Endothelial cell of umbilical vein (primary cell): ENCODE measurements at regions not wholly inside any gene's neighbourhood (a gene's known extent, or its start where the extent isn't known, plus 50 kb on each side); places are given as distances from the start of the nearest gene placed in this dataset.

ENCODE experiments used
- BruUV-seq: library from RNA; stranded (reverse); fragments of 400-500 nt; replicated peaks from 2 replicates; lab custom pipeline; 2021; lab: Mats Ljungman, UMichigan
- CTCF ChIA-PET: fragments of 300-600, 350-600 bp; sonication (Branson Sonifier 250); formaldehyde crosslinking; loops from one replicate; lab custom pipeline; 2021; ENCODE audit warnings: antibody characterized with exemption, inconsistent platforms; lab: Charles Lee
- POLR2A ChIA-PET: fragments of 300-600, 350-600 bp; sonication (Branson Sonifier 250); formaldehyde crosslinking; loops from one replicate; lab custom pipeline; 2021; ENCODE audit warnings: antibody characterized with exemption, inconsistent platforms; lab: Charles Lee
- DNase-seq: peaks from one replicate; pipeline ENCODE4 v3.0.0-alpha.2; 2011; ENCODE audit warnings: low read depth, low spot score
- FAIRE-seq: peaks from 2 replicates; lab custom pipeline; 2011; peaks lifted over from hg19 to GRCh38; lab: Jason Lieb, UNC
- H2AFZ ChIP-seq: 2 replicates; pipeline ENCODE4 v1.6.0; 2012; ENCODE audit warnings: low read depth, low read length, control low read depth, inconsistent platforms
- H3K27ac ChIP-seq: 2 replicates; pipeline ENCODE4 v1.5.1; 2011; ENCODE audit warnings: low read depth, mild to moderate bottlenecking, control low read depth, low read length, moderate library complexity; ENCODE audit not compliant: insufficient read depth
- H3K27me3 ChIP-seq, 2 experiments: 2 replicates each; pipeline versions ENCODE4 v1.6.0 to v1.6.1; 2011; ENCODE audit warnings: low read length in 2 of 2, mixed read lengths in 1 of 2; ENCODE audit not compliant: control insufficient read depth in 2 of 2, insufficient read depth in 2 of 2
- H3K36me3 ChIP-seq, 2 experiments: 2 replicates in 1 of 2; 3 replicates in 1 of 2; pipeline ENCODE4 v1.5.1; 2011; ENCODE audit warnings: low read length in 2 of 2, mild to moderate bottlenecking in 1 of 2, moderate library complexity in 1 of 2; ENCODE audit not compliant: control insufficient read depth in 2 of 2, insufficient read depth in 2 of 2; ENCODE audit errors: extremely low read depth in 1 of 2
- H3K4me1 ChIP-seq: 3 replicates; pipeline ENCODE4 v1.5.1; 2011; ENCODE audit warnings: mild to moderate bottlenecking, low read length; ENCODE audit not compliant: control insufficient read depth, insufficient read depth; ENCODE audit errors: extremely low read depth
- H3K4me2 ChIP-seq: 2 replicates; pipeline ENCODE4 v1.6.1; 2011; ENCODE audit warnings: low read length, control low read depth, mixed read lengths; ENCODE audit not compliant: insufficient read depth
- H3K4me3 ChIP-seq, 3 experiments: fragments of 200-600 bp in 1 of 3; sonication (generic), shearing (Covaris generic) in 1 of 3; replicated peaks in 1 of 3; 2 replicates each; pipeline ENCODE4 v1.5.1; 2011 to 2016; ENCODE audit warnings: control low read depth in 3 of 3, low read length in 3 of 3, mild to moderate bottlenecking in 2 of 3, inconsistent platforms in 1 of 3, low read depth in 1 of 3, moderate library complexity in 1 of 3; ENCODE audit not compliant: insufficient read depth in 1 of 3
- H3K79me2 ChIP-seq: 2 replicates; pipeline ENCODE4 v1.6.0; 2012; ENCODE audit warnings: low read length, inconsistent platforms; ENCODE audit not compliant: control insufficient read depth, insufficient read depth
- H3K9ac ChIP-seq: replicated peaks from 2 replicates; pipeline ENCODE3; 2011; ENCODE audit warnings: low read length, control low read depth; ENCODE audit not compliant: insufficient read depth; ENCODE audit errors: extremely low read depth
- H3K9me1 ChIP-seq: replicated peaks from 3 replicates; pipeline ENCODE4 v1.6.0; 2011; ENCODE audit warnings: mild to moderate bottlenecking, low read length; ENCODE audit not compliant: control insufficient read depth, insufficient read depth; ENCODE audit errors: extremely low read depth
- H3K9me3 ChIP-seq: replicated peaks from 2 replicates; pipeline ENCODE4 v1.5.1; 2012; ENCODE audit warnings: low read length, inconsistent platforms; ENCODE audit not compliant: control insufficient read depth, insufficient read depth
- H4K20me1 ChIP-seq: replicated peaks from 2 replicates; pipeline ENCODE3; 2011; ENCODE audit warnings: mild to moderate bottlenecking, low read length; ENCODE audit not compliant: control insufficient read depth, insufficient read depth; ENCODE audit errors: extremely low read depth
- EZH2 ChIP-seq: IDR thresholded peaks from 2 replicates; pipeline ENCODE4 v1.6.1; 2012; ENCODE audit warnings: borderline replicate concordance, low read depth, mild to moderate bottlenecking, moderate library complexity, low read length, inconsistent platforms; ENCODE audit not compliant: severe bottlenecking
- FOS ChIP-seq: IDR thresholded peaks from 2 replicates; pipeline ENCODE4 v1.6.1; 2011; ENCODE audit warnings: mild to moderate bottlenecking, low read length, moderate library complexity, borderline replicate concordance; ENCODE audit not compliant: insufficient read depth
- GATA2 ChIP-seq: IDR thresholded peaks from 2 replicates; pipeline ENCODE4 v1.7.0; 2011; ENCODE audit warnings: low read depth, mild to moderate bottlenecking, moderate library complexity, mixed read lengths, low read length; ENCODE audit not compliant: insufficient read length, insufficient read depth
- JUN ChIP-seq: IDR thresholded peaks from 2 replicates; pipeline ENCODE4 v1.6.1; 2011; ENCODE audit warnings: borderline replicate concordance, low read depth; ENCODE audit not compliant: insufficient read length, insufficient read depth
- MAX ChIP-seq: IDR thresholded peaks from 2 replicates; pipeline ENCODE4 v1.6.1; 2011; ENCODE audit not compliant: insufficient read depth, insufficient read length
- MYC ChIP-seq: IDR thresholded peaks from one replicate; pipeline ENCODE4 v1.6.1; 2011; ENCODE audit warnings: mild to moderate bottlenecking, low read depth, low read length
- POLR2A ChIP-seq: IDR thresholded peaks from 2 replicates; pipeline ENCODE4 v1.6.1; 2012; ENCODE audit warnings: low read depth, mild to moderate bottlenecking, control low read depth, low read length
- POLR2AphosphoS5 ChIP-seq: IDR thresholded peaks from 2 replicates; pipeline ENCODE4 v1.6.1; 2012; ENCODE audit warnings: low read depth, mild to moderate bottlenecking, control low read depth, low read length, moderate library complexity; ENCODE audit not compliant: insufficient read depth
- dilution Hi-C: fragments of 300-500 bp; cut with MboI; formaldehyde crosslinking; loops from one replicate; pipeline ENCODE4 v1.15.0; 2019; ENCODE audit warnings: low sequenced_read_pairs; ENCODE audit not compliant: extremely low pct_ligation_motif_present
- intact Hi-C: fragments of 100-400 bp; cut with micrococcal nuclease; formaldehyde crosslinking; loops from one replicate; pipeline ENCODE4 v1.10.0; 2022
- TF ChIP-seq, protein P1 (sequence below), 2 donors: IDR thresholded peaks; 1 replicate in 1 of 2; 2 replicates in 1 of 2; pipeline ENCODE4 v1.5.1; 2011; ENCODE audit warnings: low read length in 2 of 2, mild to moderate bottlenecking in 2 of 2, moderate library complexity in 2 of 2, control low read depth in 1 of 2, inconsistent platforms in 1 of 2, low read depth in 1 of 2; ENCODE audit not compliant: insufficient read depth in 1 of 2; ENCODE audit errors: extremely low read depth in 1 of 2

GRCh38 chr12:131316388-131316787 lies 362.7 kb downstream of the ADGRD1 start:
- H3K4me2 ChIP-seq = no peak overlapping the region
- TF ChIP-seq MYC = no peak
- TF ChIP-seq, protein P1, sequence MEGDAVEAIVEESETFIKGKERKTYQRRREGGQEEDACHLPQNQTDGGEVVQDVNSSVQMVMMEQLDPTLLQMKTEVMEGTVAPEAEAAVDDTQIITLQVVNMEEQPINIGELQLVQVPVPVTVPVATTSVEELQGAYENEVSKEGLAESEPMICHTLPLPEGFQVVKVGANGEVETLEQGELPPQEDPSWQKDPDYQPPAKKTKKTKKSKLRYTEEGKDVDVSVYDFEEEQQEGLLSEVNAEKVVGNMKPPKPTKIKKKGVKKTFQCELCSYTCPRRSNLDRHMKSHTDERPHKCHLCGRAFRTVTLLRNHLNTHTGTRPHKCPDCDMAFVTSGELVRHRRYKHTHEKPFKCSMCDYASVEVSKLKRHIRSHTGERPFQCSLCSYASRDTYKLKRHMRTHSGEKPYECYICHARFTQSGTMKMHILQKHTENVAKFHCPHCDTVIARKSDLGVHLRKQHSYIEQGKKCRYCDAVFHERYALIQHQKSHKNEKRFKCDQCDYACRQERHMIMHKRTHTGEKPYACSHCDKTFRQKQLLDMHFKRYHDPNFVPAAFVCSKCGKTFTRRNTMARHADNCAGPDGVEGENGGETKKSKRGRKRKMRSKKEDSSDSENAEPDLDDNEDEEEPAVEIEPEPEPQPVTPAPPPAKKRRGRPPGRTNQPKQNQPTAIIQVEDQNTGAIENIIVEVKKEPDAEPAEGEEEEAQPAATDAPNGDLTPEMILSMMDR (IDR thresholded peaks at IDR 0.05; ENCODE audit: extremely low read depth in 1 of 2, insufficient read depth in 1 of 2, low read depth in 1 of 2, low read length in 2 of 2) = no peak
- no peak for TF ChIP-seq POLR2A
- no peak for TF ChIP-seq FOS
- no peak for TF ChIP-seq EZH2
- TF ChIP-seq JUN = no peak
- no peak for TF ChIP-seq GATA2
- TF ChIP-seq MAX = no peak
- no peak for TF ChIP-seq POLR2AphosphoS5
- H3K9me3 ChIP-seq = peaks cover 9% of the 10 kb centered on the region
- no peaks in the 10 kb centered on the region for H4K20me1 ChIP-seq
- H3K9ac ChIP-seq = no peak overlapping the region
- no peak overlapping the region for H3K27ac ChIP-seq
- no peaks in the 10 kb centered on the region for H3K9me1 ChIP-seq
- H3K36me3 ChIP-seq = no peaks in the 10 kb centered on the region
- H3K4me1 ChIP-seq = no peaks in the 10 kb centered on the region
- no peak for FAIRE-seq
- H3K4me3 ChIP-seq = no peak overlapping the region
- BruUV-seq = no TSS peak
- no peak for DNase-seq
- H2AFZ ChIP-seq = no peak overlapping the region
- intact Hi-C loops (no loop called here), dilution Hi-C loops (no loop called here)
- H3K27me3 ChIP-seq = no peaks in the 10 kb centered on the region
- ChIA-PET CTCF (no interaction called here), POLR2A (no interaction called here)
- H3K79me2 ChIP-seq = no peaks in the 10 kb centered on the region
